ENCODE measurements at regions not wholly inside any gene's neighbourhood (a gene's known extent, or its start where the extent isn't known, plus 50 kb on each side); places are given as distances from the start of the nearest gene placed in this dataset.

DNA sequence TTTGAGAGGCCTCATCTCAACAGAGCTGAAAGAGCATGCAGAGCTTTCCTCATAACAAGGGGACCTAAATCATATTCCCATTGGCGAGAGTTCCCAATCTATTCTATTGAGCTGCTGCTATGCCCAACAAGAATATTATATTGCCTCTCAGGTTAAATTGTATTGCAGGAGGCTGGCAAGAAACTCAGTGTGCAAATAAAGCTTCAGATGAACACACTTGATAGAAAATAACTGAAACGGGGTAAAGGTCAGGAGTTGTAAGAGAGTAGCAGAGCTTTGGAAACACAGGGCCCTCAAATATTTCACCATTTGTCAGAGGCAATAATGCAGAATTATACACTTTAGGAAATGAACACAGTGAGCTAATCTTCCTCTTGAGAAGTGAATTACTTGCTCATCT is 364.3 kb upstream of the SPTLC3 start:
- intact Hi-C loops (cut with DNase I) = no loop called here
- 64 to 81% (median 67%) methylated on average over 2 of the region's 2 CpGs for WGBS, 3 donors
- Histone ChIP-seq H3K9me3 (no peaks in the 10 kb centered on the region), H3K36me3 (ENCODE audit: insufficient read depth in 1 of 2, low read depth in 1 of 2) (no peaks in the 10 kb centered on the region), H3K27me3 (ENCODE audit: insufficient read depth in 3 of 3, low read length in 2 of 3) (no peaks in the 10 kb centered on the region), H3K27ac (no peak overlapping the region), H3K4me1 (no peaks in the 10 kb centered on the region), H3K4me3 (no peak overlapping the region)
- ATAC-seq = no peak
- no peak for DNase-seq
- TF ChIP-seq, protein P1, sequence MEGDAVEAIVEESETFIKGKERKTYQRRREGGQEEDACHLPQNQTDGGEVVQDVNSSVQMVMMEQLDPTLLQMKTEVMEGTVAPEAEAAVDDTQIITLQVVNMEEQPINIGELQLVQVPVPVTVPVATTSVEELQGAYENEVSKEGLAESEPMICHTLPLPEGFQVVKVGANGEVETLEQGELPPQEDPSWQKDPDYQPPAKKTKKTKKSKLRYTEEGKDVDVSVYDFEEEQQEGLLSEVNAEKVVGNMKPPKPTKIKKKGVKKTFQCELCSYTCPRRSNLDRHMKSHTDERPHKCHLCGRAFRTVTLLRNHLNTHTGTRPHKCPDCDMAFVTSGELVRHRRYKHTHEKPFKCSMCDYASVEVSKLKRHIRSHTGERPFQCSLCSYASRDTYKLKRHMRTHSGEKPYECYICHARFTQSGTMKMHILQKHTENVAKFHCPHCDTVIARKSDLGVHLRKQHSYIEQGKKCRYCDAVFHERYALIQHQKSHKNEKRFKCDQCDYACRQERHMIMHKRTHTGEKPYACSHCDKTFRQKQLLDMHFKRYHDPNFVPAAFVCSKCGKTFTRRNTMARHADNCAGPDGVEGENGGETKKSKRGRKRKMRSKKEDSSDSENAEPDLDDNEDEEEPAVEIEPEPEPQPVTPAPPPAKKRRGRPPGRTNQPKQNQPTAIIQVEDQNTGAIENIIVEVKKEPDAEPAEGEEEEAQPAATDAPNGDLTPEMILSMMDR (IDR thresholded peaks at IDR 0.05) = no peak

DNA sequence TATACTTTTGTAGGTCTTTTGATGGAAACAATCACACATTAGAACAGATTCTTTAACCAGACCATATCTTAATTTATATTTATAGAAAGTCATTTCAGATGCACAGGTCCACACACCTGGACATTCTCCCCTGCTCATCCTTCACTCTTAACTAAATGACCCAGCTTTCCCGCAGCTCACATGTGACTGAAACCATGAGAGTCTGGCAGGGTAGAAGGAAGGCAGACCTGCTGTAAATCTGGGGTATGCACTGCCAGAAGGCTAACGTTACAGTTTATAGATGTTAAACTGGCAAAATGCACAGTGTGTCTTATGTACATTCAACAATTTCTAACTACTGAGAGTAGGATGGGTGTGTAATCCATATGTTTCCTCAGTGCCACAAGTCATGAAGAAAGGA is 359.5 kb upstream of the SPTLC3 start:
- no peak for DNase-seq
- TF ChIP-seq, protein P1 (IDR thresholded peaks at IDR 0.05) = no peak
- ATAC-seq = no peak
- WGBS, 3 donors = 58 to 66% (median 59%) methylated on average over 2 of the region's 2 CpGs
- H3K27ac ChIP-seq = no peak overlapping the region
- intact Hi-C loops (cut with DNase I) = no loop called here
- no peaks in the 10 kb centered on the region for H3K9me3 ChIP-seq
- no peak overlapping the region for H3K4me3 ChIP-seq
- no peaks in the 10 kb centered on the region for H3K4me1 ChIP-seq
- H3K36me3 ChIP-seq (ENCODE audit: insufficient read depth in 1 of 2, low read depth in 1 of 2) = no peaks in the 10 kb centered on the region
- H3K27me3 ChIP-seq (ENCODE audit: insufficient read depth in 3 of 3, low read length in 2 of 3) = no peaks in the 10 kb centered on the region

DNA sequence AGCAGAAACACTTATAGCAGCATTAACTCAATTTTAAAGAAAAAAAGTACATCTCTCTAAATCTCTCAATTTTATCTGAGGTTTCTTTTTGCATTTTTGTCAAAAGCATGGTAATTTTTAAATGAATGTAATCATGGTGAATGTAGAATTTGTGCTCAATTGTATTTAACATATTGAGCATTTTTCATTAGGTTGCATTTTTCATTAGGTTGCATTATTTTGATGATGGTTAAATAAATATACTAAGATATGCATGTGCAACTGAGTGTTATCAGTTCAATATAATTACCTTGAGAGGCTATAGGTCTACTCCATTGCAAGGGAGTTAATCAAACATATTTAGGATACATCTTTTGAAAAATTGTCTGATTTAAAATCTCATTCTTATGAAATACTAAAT is 355.1 kb upstream of the SPTLC3 start:
- no peak for DNase-seq
- no peaks in the 10 kb centered on the region for H3K9me3 ChIP-seq
- no peak overlapping the region for H3K27ac ChIP-seq
- intact Hi-C loops (cut with DNase I) = no loop called here
- H3K4me1 ChIP-seq = no peaks in the 10 kb centered on the region
- no peaks in the 10 kb centered on the region for H3K27me3 ChIP-seq (ENCODE audit: insufficient read depth in 3 of 3, low read length in 2 of 3)
- TF ChIP-seq, protein P1 (IDR thresholded peaks at IDR 0.05) = no peak
- H3K36me3 ChIP-seq (ENCODE audit: insufficient read depth in 1 of 2, low read depth in 1 of 2) = no peaks in the 10 kb centered on the region
- no peak overlapping the region for H3K4me3 ChIP-seq
- ATAC-seq = no peak

DNA sequence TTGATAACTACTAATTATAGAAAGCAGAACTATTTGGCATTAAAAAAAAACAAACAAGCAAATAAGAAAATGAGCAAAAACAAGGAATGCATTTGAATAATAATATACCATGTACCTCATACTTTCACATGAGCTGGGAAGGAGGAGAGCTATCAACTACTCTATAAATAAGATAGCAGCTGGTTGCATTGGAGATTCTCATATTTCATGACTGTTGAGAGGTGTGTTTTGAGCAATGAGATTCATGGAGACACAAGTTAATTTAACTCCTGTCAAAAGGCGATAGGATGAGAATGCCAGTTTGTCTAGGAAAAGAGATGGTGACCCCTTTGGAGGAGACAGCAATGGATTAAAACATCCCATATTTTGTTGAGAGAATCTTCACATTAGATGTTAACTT is 348.8 kb upstream of the SPTLC3 start:
- TF ChIP-seq, protein P1 (IDR thresholded peaks at IDR 0.05) = no peak
- peaks cover 3% of the 10 kb centered on the region for H3K9me3 ChIP-seq
- no peak overlapping the region for H3K27ac ChIP-seq
- WGBS, 3 donors = 55 to 68% (median 61%) methylated on average over 1 of the region's 1 CpG
- no peaks in the 10 kb centered on the region for H3K36me3 ChIP-seq (ENCODE audit: insufficient read depth in 1 of 2, low read depth in 1 of 2)
- intact Hi-C loops (cut with DNase I) = no loop called here
- DNase-seq (no peak), ATAC-seq (no peak)
- H3K4me3 ChIP-seq = no peak overlapping the region
- no peaks in the 10 kb centered on the region for H3K27me3 ChIP-seq (ENCODE audit: insufficient read depth in 3 of 3, low read length in 2 of 3)
- H3K4me1 ChIP-seq = no peaks in the 10 kb centered on the region

DNA sequence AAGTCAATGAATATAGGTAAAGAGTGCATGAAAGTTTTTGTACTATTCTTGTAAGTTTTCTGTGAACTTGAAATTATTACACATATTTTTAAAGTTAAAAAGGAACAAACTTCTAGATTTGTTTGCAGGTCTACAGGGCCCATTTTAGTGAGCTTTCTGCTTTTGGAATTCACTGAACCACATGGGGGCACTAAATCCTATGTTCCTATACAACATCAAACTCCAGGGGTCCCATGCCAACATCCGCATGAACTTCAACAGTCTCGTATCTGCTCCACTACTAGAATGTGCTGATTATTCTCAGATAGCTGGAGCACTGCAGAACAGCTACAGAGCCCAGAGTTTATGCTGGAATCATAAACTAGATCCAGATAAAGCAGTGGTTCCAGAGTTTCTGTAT is 347.9 kb upstream of the SPTLC3 start:
- intact Hi-C loops (cut with DNase I) = no loop called here
- H3K27ac ChIP-seq = no peak overlapping the region
- H3K9me3 ChIP-seq = peaks cover 3% of the 10 kb centered on the region
- no peaks in the 10 kb centered on the region for H3K27me3 ChIP-seq (ENCODE audit: insufficient read depth in 3 of 3, low read length in 2 of 3)
- H3K36me3 ChIP-seq (ENCODE audit: insufficient read depth in 1 of 2, low read depth in 1 of 2) = no peaks in the 10 kb centered on the region
- DNase-seq (no peak), ATAC-seq (no peak)
- no peaks in the 10 kb centered on the region for H3K4me1 ChIP-seq
- TF ChIP-seq, protein P1 (IDR thresholded peaks at IDR 0.05) = no peak
- H3K4me3 ChIP-seq = no peak overlapping the region
- WGBS, 3 donors = 9 to 57% (median 42%) methylated on average over 2 of the region's 2 CpGs
